Neural cell (in vitro differentiated cells): ENCODE measurements at regions not wholly inside any gene's neighbourhood (a gene's known extent, or its start where the extent isn't known, plus 50 kb on each side); places are given as distances from the start of the nearest gene placed in this dataset.

Source experiments
- H2AFZ ChIP-seq: fragments of 200-600, 300-800 bp; sonication (generic), shearing (Covaris generic); 2 replicates; pipeline ENCODE4 v1.6.0; 2014; ENCODE audit warnings: low read depth, mild to moderate bottlenecking, antibody characterized with exemption, low read length, moderate library complexity
- H3F3A ChIP-seq: fragments of 200-600 bp; shearing (Covaris generic); 2 replicates; pipeline ENCODE4 v1.6.1; 2016; ENCODE audit warnings: mild to moderate bottlenecking, moderate library complexity, mixed read lengths, antibody characterized with exemption, low read length; ENCODE audit not compliant: insufficient read depth, poor library complexity, severe bottlenecking
- H3K27ac ChIP-seq: fragments of 200-600, 300-800 bp; sonication (generic), shearing (Covaris generic); 2 replicates; pipeline ENCODE4 v1.5.1; 2014; ENCODE audit warnings: mild to moderate bottlenecking, low read length, moderate library complexity
- H3K27me3 ChIP-seq: fragments of 300-800, 200-600 bp; sonication (generic), shearing (Covaris generic); 2 replicates; pipeline ENCODE4 v1.6.0; 2014; ENCODE audit warnings: mild to moderate bottlenecking, low read depth, low read length, moderate library complexity; ENCODE audit not compliant: insufficient read depth
- H3K36me3 ChIP-seq: fragments of 300-800, 200-600 bp; sonication (generic), shearing (Covaris generic); 2 replicates; pipeline ENCODE4 v1.5.1; 2014; ENCODE audit warnings: mild to moderate bottlenecking, antibody characterized with exemption, low read length, moderate library complexity; ENCODE audit not compliant: insufficient read depth
- H3K4me2 ChIP-seq: fragments of 300-800, 200-600 bp; sonication (generic), shearing (Covaris generic); 2 replicates; pipeline ENCODE4 v1.6.0; 2014; ENCODE audit warnings: mild to moderate bottlenecking, low read length
- H3K4me3 ChIP-seq: fragments of 300-800, 200-600 bp; sonication (generic), shearing (Covaris generic); 2 replicates; pipeline ENCODE4 v1.5.1; 2014; ENCODE audit warnings: mild to moderate bottlenecking, low read length, moderate library complexity
- H3K79me2 ChIP-seq: fragments of 200-600 bp; shearing (Covaris generic); replicated peaks from 2 replicates; pipeline ENCODE4 v1.6.0; 2014; ENCODE audit warnings: mild to moderate bottlenecking, low read length, moderate library complexity; ENCODE audit not compliant: insufficient read depth
- H3K9ac ChIP-seq: fragments of 300-800, 200-600 bp; sonication (generic), shearing (Covaris generic); 2 replicates; pipeline ENCODE4 v1.6.1; 2016; ENCODE audit warnings: mild to moderate bottlenecking, low read length, mixed read lengths
- H3K9me2 ChIP-seq: fragments of 200-600 bp; shearing (Covaris generic); 2 replicates; pipeline ENCODE4 v1.6.1; 2016; ENCODE audit warnings: mild to moderate bottlenecking, low read length, mixed read lengths; ENCODE audit not compliant: insufficient read depth
- H3K9me3 ChIP-seq: fragments of 200-600, 300-800 bp; sonication (generic), shearing (Covaris generic); 2 replicates; pipeline ENCODE4 v1.6.1; 2016; ENCODE audit warnings: mild to moderate bottlenecking, mixed run types, low read length, moderate library complexity, mixed read lengths
- H4K20me1 ChIP-seq: fragments of 200-600 bp; shearing (Covaris generic); 2 replicates; pipeline ENCODE4 v1.6.1; 2016; ENCODE audit warnings: mild to moderate bottlenecking, mixed run types; ENCODE audit not compliant: insufficient read depth
- CTCF ChIP-seq: fragments of 450-650 bp; IDR thresholded peaks from 2 replicates; pipeline ENCODE4 v1.5.1; 2014; ENCODE audit warnings: antibody characterized with exemption, mild to moderate bottlenecking, moderate library complexity; ENCODE audit not compliant: poor library complexity, severe bottlenecking
- EP300 ChIP-seq: fragments of 450-650 bp; conservative IDR thresholded peaks from 2 replicates; pipeline ENCODE4 v1.6.1; 2014; ENCODE audit warnings: antibody characterized with exemption, mild to moderate bottlenecking, moderate library complexity; ENCODE audit not compliant: poor library complexity, severe bottlenecking
- EZH2 ChIP-seq: fragments of 200-600, 300-800 bp; shearing (Covaris generic), sonication (generic); IDR thresholded peaks from 2 replicates; pipeline ENCODE4 v1.6.1; 2014; ENCODE audit warnings: antibody characterized with exemption, low read length, borderline replicate concordance, mild to moderate bottlenecking; ENCODE audit not compliant: insufficient read depth, poor library complexity, severe bottlenecking
- MXI1 ChIP-seq: fragments of 450-650 bp; conservative IDR thresholded peaks from 2 replicates; pipeline ENCODE4 v1.6.1; 2014; ENCODE audit warnings: antibody characterized with exemption, mild to moderate bottlenecking; ENCODE audit not compliant: poor library complexity, severe bottlenecking
- POLR2AphosphoS5 ChIP-seq: IDR thresholded peaks from 2 replicates; pipeline ENCODE4 v1.6.1; 2012
- RAD21 ChIP-seq: fragments of 450-650 bp; conservative IDR thresholded peaks from 2 replicates; pipeline ENCODE4 v1.6.1; 2014; ENCODE audit warnings: antibody characterized with exemption, mild to moderate bottlenecking, moderate library complexity
- REST ChIP-seq: IDR thresholded peaks from 2 replicates; pipeline ENCODE4 v1.6.1; 2012; ENCODE audit warnings: borderline replicate concordance
- SMC3 ChIP-seq: fragments of 450-650 bp; conservative IDR thresholded peaks from 2 replicates; pipeline ENCODE4 v1.6.1; 2014; ENCODE audit warnings: antibody characterized with exemption, mild to moderate bottlenecking, moderate library complexity; ENCODE audit not compliant: poor library complexity
- TAF1 ChIP-seq: IDR thresholded peaks from 2 replicates; pipeline ENCODE4 v1.6.1; 2012; ENCODE audit warnings: low read depth

- Histone ChIP-seq H3K4me3 (no peak overlapping the region), H3K27me3 (no peaks in the 10 kb centered on the region), H3K9me2 (no peaks in the 10 kb centered on the region), H3K36me3 (no peaks in the 10 kb centered on the region), H4K20me1 (no peaks in the 10 kb centered on the region), H3K79me2 (no peaks in the 10 kb centered on the region), H3K27ac (no peak overlapping the region), H3K9ac (no peak overlapping the region), H2AFZ (no peak overlapping the region), H3K9me3 (no peaks in the 10 kb centered on the region), H3K4me2 (no peak overlapping the region), H3F3A (no peaks in the 10 kb centered on the region)
- no peak for TF ChIP-seq EZH2
- no peak for TF ChIP-seq RAD21
- no peak for TF ChIP-seq SMC3
- no peak for TF ChIP-seq EP300
- no peak for TF ChIP-seq POLR2AphosphoS5
- no peak for TF ChIP-seq MXI1
These were observed 171.5 kb downstream of the ALDH8A1 start for GRCh38 chr6:134778431-134778830.

- H3F3A ChIP-seq, result no peaks in the 10 kb centered on the region
- no peaks in the 10 kb centered on the region for H3K36me3 ChIP-seq
- no peak overlapping the region for H3K27ac ChIP-seq
- no peaks in the 10 kb centered on the region for H3K27me3 ChIP-seq
- no peaks in the 10 kb centered on the region for H3K9me2 ChIP-seq
- H3K79me2 ChIP-seq, result no peaks in the 10 kb centered on the region
- no peak overlapping the region for H3K9ac ChIP-seq
- no peak overlapping the region for H3K4me2 ChIP-seq
- H4K20me1 ChIP-seq, result no peaks in the 10 kb centered on the region
- H2AFZ ChIP-seq, result no peak overlapping the region
- H3K9me3 ChIP-seq, result no peaks in the 10 kb centered on the region
- TF ChIP-seq EZH2, result no peak
- TF ChIP-seq TAF1, result no peak
- no peak for TF ChIP-seq REST
- TF ChIP-seq EP300, result no peak
- no peak for TF ChIP-seq RAD21
- no peak for TF ChIP-seq CTCF
- TF ChIP-seq SMC3, result no peak
- TF ChIP-seq POLR2AphosphoS5, result no peak
- TF ChIP-seq MXI1, result no peak
- H3K4me3 ChIP-seq, result no peak overlapping the region
These were observed 175.7 kb downstream of the ALDH8A1 start for GRCh38 chr6:134774201-134774638.
